HEK293 (cell line): ENCODE measurements at regions not wholly inside any gene's neighbourhood (a gene's known extent, or its start where the extent isn't known, plus 50 kb on each side); places are given as distances from the start of the nearest gene placed in this dataset.

Experiments used
- EGR2 ChIP-seq: fragments of 450-650 bp; formaldehyde crosslinking; IDR thresholded peaks from 2 replicates; pipeline ENCODE4 v1.5.1; 2016; ENCODE audit warnings: low read depth, missing biosample characterization, missing genetic modification characterization
- KLF10 ChIP-seq: fragments of 450-650 bp; IDR thresholded peaks from 2 replicates; pipeline ENCODE4 v1.5.1; 2018; ENCODE audit warnings: missing biosample characterization, mild to moderate bottlenecking, missing genetic modification characterization
- MYNN ChIP-seq: fragments of 450-650 bp; formaldehyde crosslinking; IDR thresholded peaks from 2 replicates; pipeline ENCODE4 v1.5.1; 2016; ENCODE audit warnings: missing biosample characterization, missing genetic modification characterization, borderline replicate concordance
- SCRT1 ChIP-seq: fragments of 450-650 bp; formaldehyde crosslinking; IDR thresholded peaks from 2 replicates; pipeline ENCODE4 v1.5.1; 2016; ENCODE audit warnings: missing biosample characterization, missing genetic modification characterization, borderline replicate concordance
- TCF7L2 ChIP-seq: IDR thresholded peaks from 2 replicates; pipeline ENCODE4 v1.6.1; 2011; ENCODE audit warnings: low read depth, mild to moderate bottlenecking, inconsistent platforms, low read length, moderate library complexity, borderline replicate concordance
- ZFP3 ChIP-seq: fragments of 450-650 bp; formaldehyde crosslinking; IDR thresholded peaks from 2 replicates; pipeline ENCODE4 v1.5.1; 2016; ENCODE audit warnings: low read depth, missing biosample characterization, missing genetic modification characterization
- ZNF132 ChIP-seq: fragments of 450-650 bp; formaldehyde crosslinking; IDR thresholded peaks from 2 replicates; pipeline ENCODE4 v1.5.1; 2017; ENCODE audit warnings: missing biosample characterization, missing genetic modification characterization, borderline replicate concordance
- ZNF138 ChIP-seq: fragments of 450-650 bp; formaldehyde crosslinking; IDR thresholded peaks from 2 replicates; pipeline ENCODE4 v1.5.1; 2016; ENCODE audit warnings: missing biosample characterization, missing genetic modification characterization, borderline replicate concordance
- ZNF16 ChIP-seq: fragments of 450-650 bp; formaldehyde crosslinking; IDR thresholded peaks from 2 replicates; pipeline ENCODE4 v1.5.1; 2016; ENCODE audit warnings: low read depth, missing biosample characterization, missing genetic modification characterization
- ZNF274 ChIP-seq, 2 experiments: fragments of 200-500 bp in 1 of 2; fragments of 450-650 bp in 1 of 2; sonication (Bioruptor generic) in 1 of 2; formaldehyde crosslinking in 1 of 2; IDR thresholded peaks; 2 replicates each; pipeline versions ENCODE4 v1.5.1 to v1.6.1; 2014 to 2016; ENCODE audit warnings: borderline replicate concordance in 1 of 2, inconsistent platforms in 1 of 2, low read length in 1 of 2, missing biosample characterization in 1 of 2, missing genetic modification characterization in 1 of 2
- ZNF366 ChIP-seq: fragments of 450-650 bp; formaldehyde crosslinking; conservative IDR thresholded peaks from 2 replicates; pipeline ENCODE4 v1.5.1; 2016; ENCODE audit warnings: missing biosample characterization, missing genetic modification characterization
- ZNF426 ChIP-seq: fragments of 450-650 bp; formaldehyde crosslinking; IDR thresholded peaks from 2 replicates; pipeline ENCODE4 v1.5.1; 2017; ENCODE audit warnings: missing biosample characterization, missing genetic modification characterization, mild to moderate bottlenecking, inconsistent platforms, moderate library complexity
- ZNF501 ChIP-seq: fragments of 450-650 bp; formaldehyde crosslinking; IDR thresholded peaks from 2 replicates; pipeline ENCODE4 v1.5.1; 2016; ENCODE audit warnings: missing biosample characterization, missing genetic modification characterization
- ZNF548 ChIP-seq: fragments of 450-650 bp; formaldehyde crosslinking; IDR thresholded peaks from 2 replicates; pipeline ENCODE4 v1.5.1; 2016; ENCODE audit warnings: missing biosample characterization, missing genetic modification characterization
- ZNF600 ChIP-seq: fragments of 450-650 bp; formaldehyde crosslinking; IDR thresholded peaks from 2 replicates; pipeline ENCODE4 v1.5.1; 2016; ENCODE audit warnings: missing biosample characterization, missing genetic modification characterization
- ZNF658 ChIP-seq: fragments of 450-650 bp; formaldehyde crosslinking; IDR thresholded peaks from 2 replicates; pipeline ENCODE4; 2016; ENCODE audit warnings: missing biosample characterization, missing genetic modification characterization
- ZNF791 ChIP-seq: fragments of 450-650 bp; formaldehyde crosslinking; IDR thresholded peaks from 2 replicates; pipeline ENCODE4 v1.5.1; 2016; ENCODE audit warnings: missing biosample characterization, missing genetic modification characterization
- TF ChIP-seq, protein P1 (sequence below): fragments of 450-650 bp; formaldehyde crosslinking; IDR thresholded peaks from 2 replicates; pipeline ENCODE4 v1.5.1; 2016; ENCODE audit warnings: missing biosample characterization, missing genetic modification characterization
- TF ChIP-seq, protein P2 (sequence below): fragments of 450-650 bp; formaldehyde crosslinking; IDR thresholded peaks from 2 replicates; pipeline ENCODE4 v1.5.1; 2016; ENCODE audit warnings: missing biosample characterization, missing genetic modification characterization
- TF ChIP-seq, protein P3 (sequence below): fragments of 450-650 bp; formaldehyde crosslinking; IDR thresholded peaks from 2 replicates; pipeline ENCODE4 v1.5.1; 2016; ENCODE audit warnings: missing biosample characterization, missing genetic modification characterization, borderline replicate concordance
- TF ChIP-seq, protein P4 (sequence below): fragments of 450-650 bp; IDR thresholded peaks from 2 replicates; pipeline ENCODE4 v1.5.1; 2018; ENCODE audit warnings: missing biosample characterization, mild to moderate bottlenecking, missing genetic modification characterization
- TF ChIP-seq, protein P5 (sequence below): fragments of 450-650 bp; formaldehyde crosslinking; IDR thresholded peaks from 2 replicates; pipeline ENCODE4 v1.5.1; 2016; ENCODE audit warnings: missing biosample characterization, missing genetic modification characterization

DNA sequence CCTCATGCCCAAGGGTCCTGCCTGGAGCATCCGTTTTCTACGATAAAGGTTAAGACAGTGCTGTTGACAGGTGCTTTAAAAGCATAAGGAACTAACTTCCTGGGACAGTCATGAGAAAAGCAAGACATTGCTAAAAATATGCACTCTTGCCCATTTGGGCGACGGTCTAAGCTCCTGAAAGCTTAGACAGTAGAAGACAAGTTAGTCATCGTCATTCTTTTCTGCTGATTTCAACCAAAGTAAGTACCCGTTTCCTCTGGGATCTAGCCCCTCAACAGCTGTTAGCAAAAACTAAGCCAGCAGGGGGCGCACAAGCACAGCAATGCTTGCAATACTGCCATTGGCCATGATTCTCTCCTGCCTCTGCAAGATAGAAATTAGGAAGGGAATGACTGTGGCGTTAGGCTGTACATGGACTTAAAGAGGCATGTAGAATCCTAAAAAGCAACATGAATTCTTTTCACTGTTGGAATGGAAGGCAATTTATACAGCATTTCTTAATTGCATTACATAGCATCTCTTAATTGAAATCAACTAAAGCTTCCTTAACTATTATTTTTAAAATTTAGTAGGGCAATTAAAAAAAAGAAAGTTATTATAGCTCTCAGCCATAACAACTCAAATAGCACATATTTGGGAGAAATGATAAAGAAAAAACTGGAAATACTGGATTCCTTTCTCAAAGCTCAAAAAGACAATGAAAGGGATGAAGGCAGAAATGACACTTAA is 147.8 kb upstream of the RALGAPA2 start (continued):
- TF ChIP-seq, protein P1, sequence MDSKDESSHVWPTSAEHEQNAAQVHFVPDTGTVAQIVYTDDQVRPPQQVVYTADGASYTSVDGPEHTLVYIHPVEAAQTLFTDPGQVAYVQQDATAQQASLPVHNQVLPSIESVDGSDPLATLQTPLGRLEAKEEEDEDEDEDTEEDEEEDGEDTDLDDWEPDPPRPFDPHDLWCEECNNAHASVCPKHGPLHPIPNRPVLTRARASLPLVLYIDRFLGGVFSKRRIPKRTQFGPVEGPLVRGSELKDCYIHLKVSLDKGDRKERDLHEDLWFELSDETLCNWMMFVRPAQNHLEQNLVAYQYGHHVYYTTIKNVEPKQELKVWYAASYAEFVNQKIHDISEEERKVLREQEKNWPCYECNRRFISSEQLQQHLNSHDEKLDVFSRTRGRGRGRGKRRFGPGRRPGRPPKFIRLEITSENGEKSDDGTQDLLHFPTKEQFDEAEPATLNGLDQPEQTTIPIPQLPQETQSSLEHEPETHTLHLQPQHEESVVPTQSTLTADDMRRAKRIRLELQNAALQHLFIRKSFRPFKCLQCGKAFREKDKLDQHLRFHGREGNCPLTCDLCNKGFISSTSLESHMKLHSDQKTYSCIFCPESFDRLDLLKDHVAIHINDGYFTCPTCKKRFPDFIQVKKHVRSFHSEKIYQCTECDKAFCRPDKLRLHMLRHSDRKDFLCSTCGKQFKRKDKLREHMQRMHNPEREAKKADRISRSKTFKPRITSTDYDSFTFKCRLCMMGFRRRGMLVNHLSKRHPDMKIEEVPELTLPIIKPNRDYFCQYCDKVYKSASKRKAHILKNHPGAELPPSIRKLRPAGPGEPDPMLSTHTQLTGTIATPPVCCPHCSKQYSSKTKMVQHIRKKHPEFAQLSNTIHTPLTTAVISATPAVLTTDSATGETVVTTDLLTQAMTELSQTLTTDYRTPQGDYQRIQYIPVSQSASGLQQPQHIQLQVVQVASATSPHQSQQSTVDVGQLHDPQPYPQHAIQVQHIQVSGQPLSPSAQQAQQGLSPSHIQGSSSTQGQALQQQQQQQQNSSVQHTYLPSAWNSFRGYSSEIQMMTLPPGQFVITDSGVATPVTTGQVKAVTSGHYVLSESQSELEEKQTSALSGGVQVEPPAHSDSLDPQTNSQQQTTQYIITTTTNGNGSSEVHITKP (tag by site-specific recombination), result no peak
- TF ChIP-seq TCF7L2 (no peak), ZNF600 (tag by site-specific recombination) (no peak), MYNN (tag by site-specific recombination) (no peak), ZNF791 (tag by site-specific recombination) (no peak), ZNF274 (IDR thresholded peaks at IDR 0.05; ENCODE audit: low read length) (no peak), ZNF274 (tag by site-specific recombination; IDR thresholded peaks at IDR 0.05; ENCODE audit: borderline replicate concordance) (no peak), ZNF132 (no peak), ZNF366 (tag by site-specific recombination) (peak; percentile 21; the same call in 1 of the 2 replicates), ZFP3 (tag by site-specific recombination) (no peak), ZNF138 (tag by site-specific recombination) (no peak), SCRT1 (no peak), ZNF548 (tag by site-specific recombination) (no peak), ZNF426 (tag by site-specific recombination) (no peak), ZNF16 (tag by site-specific recombination) (no peak), ZNF501 (tag by site-specific recombination) (no peak), EGR2 (tag by site-specific recombination) (no peak), KLF10 (tag by site-specific recombination) (no peak), ZNF658 (tag by site-specific recombination) (no peak)
- TF ChIP-seq, protein P2, sequence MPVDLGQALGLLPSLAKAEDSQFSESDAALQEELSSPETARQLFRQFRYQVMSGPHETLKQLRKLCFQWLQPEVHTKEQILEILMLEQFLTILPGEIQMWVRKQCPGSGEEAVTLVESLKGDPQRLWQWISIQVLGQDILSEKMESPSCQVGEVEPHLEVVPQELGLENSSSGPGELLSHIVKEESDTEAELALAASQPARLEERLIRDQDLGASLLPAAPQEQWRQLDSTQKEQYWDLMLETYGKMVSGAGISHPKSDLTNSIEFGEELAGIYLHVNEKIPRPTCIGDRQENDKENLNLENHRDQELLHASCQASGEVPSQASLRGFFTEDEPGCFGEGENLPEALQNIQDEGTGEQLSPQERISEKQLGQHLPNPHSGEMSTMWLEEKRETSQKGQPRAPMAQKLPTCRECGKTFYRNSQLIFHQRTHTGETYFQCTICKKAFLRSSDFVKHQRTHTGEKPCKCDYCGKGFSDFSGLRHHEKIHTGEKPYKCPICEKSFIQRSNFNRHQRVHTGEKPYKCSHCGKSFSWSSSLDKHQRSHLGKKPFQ, result no peak
- TF ChIP-seq, protein P3, sequence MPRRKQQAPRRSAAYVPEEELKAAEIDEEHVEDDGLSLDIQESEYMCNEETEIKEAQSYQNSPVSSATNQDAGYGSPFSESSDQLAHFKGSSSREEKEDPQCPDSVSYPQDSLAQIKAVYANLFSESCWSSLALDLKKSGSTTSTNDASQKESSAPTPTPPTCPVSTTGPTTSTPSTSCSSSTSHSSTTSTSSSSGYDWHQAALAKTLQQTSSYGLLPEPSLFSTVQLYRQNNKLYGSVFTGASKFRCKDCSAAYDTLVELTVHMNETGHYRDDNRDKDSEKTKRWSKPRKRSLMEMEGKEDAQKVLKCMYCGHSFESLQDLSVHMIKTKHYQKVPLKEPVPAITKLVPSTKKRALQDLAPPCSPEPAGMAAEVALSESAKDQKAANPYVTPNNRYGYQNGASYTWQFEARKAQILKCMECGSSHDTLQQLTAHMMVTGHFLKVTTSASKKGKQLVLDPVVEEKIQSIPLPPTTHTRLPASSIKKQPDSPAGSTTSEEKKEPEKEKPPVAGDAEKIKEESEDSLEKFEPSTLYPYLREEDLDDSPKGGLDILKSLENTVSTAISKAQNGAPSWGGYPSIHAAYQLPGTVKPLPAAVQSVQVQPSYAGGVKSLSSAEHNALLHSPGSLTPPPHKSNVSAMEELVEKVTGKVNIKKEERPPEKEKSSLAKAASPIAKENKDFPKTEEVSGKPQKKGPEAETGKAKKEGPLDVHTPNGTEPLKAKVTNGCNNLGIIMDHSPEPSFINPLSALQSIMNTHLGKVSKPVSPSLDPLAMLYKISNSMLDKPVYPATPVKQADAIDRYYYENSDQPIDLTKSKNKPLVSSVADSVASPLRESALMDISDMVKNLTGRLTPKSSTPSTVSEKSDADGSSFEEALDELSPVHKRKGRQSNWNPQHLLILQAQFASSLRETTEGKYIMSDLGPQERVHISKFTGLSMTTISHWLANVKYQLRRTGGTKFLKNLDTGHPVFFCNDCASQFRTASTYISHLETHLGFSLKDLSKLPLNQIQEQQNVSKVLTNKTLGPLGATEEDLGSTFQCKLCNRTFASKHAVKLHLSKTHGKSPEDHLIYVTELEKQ, result no peak
- TF ChIP-seq, protein P4, sequence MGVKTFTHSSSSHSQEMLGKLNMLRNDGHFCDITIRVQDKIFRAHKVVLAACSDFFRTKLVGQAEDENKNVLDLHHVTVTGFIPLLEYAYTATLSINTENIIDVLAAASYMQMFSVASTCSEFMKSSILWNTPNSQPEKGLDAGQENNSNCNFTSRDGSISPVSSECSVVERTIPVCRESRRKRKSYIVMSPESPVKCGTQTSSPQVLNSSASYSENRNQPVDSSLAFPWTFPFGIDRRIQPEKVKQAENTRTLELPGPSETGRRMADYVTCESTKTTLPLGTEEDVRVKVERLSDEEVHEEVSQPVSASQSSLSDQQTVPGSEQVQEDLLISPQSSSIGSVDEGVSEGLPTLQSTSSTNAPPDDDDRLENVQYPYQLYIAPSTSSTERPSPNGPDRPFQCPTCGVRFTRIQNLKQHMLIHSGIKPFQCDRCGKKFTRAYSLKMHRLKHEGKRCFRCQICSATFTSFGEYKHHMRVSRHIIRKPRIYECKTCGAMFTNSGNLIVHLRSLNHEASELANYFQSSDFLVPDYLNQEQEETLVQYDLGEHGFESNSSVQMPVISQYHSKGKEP, result no peak
- TF ChIP-seq, protein P5, sequence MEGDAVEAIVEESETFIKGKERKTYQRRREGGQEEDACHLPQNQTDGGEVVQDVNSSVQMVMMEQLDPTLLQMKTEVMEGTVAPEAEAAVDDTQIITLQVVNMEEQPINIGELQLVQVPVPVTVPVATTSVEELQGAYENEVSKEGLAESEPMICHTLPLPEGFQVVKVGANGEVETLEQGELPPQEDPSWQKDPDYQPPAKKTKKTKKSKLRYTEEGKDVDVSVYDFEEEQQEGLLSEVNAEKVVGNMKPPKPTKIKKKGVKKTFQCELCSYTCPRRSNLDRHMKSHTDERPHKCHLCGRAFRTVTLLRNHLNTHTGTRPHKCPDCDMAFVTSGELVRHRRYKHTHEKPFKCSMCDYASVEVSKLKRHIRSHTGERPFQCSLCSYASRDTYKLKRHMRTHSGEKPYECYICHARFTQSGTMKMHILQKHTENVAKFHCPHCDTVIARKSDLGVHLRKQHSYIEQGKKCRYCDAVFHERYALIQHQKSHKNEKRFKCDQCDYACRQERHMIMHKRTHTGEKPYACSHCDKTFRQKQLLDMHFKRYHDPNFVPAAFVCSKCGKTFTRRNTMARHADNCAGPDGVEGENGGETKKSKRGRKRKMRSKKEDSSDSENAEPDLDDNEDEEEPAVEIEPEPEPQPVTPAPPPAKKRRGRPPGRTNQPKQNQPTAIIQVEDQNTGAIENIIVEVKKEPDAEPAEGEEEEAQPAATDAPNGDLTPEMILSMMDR (tag by site-specific recombination), result peak; percentile 88
